ENCODE measurements at regions not wholly inside any gene's neighbourhood (a gene's known extent, or its start where the extent isn't known, plus 50 kb on each side); places are given as distances from the start of the nearest gene placed in this dataset.

DNA sequence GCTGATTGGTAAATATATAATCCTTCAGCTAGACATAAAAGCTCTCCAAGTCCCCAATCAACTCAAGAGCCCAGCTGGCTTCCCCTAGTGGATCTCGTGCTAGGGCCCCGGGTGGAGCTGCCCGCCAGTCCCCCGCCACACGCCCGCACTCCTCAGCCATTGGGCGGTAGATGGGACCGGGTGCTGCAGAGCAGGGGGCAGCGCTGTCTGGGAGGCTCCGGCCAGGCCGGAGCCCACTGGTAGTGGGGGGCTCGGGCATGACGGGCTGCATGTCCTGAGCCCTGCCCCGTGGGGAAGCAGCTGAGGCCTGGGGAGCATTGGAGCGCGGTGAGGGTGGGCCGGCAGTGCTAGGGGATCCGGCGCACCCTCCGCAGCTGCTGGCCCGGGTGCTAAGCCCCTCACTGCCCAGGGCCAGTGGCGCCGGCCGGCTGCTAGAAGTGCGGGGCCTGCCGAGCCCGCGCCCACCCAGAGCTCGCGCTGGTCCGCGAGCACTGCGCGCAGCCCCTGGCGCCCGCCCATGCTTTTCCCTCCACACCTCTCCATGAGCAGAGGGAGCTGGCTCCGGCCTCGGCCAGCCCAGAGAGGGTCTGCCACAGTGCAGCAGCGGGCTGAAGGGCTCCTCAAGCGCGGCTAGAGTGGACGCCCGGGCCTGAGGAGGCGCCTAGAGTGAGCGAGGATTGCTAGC is 1680.6 kb upstream of the RAG2 start:
- no peak for TF ChIP-seq CTCF (IDR thresholded peaks at IDR 0.05; ENCODE audit: unreplicated experiment)
- DNase-seq (ENCODE audit: low spot score, unreplicated experiment): no peak
- no peak overlapping the region for H3K27ac Mint-ChIP-seq
- no peaks in the 10 kb centered on the region for H3K27me3 Mint-ChIP-seq
- H3K4me3 Mint-ChIP-seq (ENCODE audit: low read depth): no peak overlapping the region
- H3K9me3 Mint-ChIP-seq (ENCODE audit: low read depth): no peaks in the 10 kb centered on the region
- no peaks in the 10 kb centered on the region for H3K36me3 Mint-ChIP-seq (ENCODE audit: insufficient read depth)
- H3K4me1 Mint-ChIP-seq (ENCODE audit: low read depth): peaks cover 2% of the 10 kb centered on the region

- TF ChIP-seq CTCF (IDR thresholded peaks at IDR 0.05; ENCODE audit: unreplicated experiment): no peak
- H3K36me3 Mint-ChIP-seq (ENCODE audit: insufficient read depth): no peaks in the 10 kb centered on the region
- no peak overlapping the region for H3K4me3 Mint-ChIP-seq (ENCODE audit: low read depth)
- peaks cover 8% of the 10 kb centered on the region for H3K9me3 Mint-ChIP-seq (ENCODE audit: low read depth)
- peaks cover 1% of the 10 kb centered on the region for H3K4me1 Mint-ChIP-seq (ENCODE audit: low read depth)
- H3K27ac Mint-ChIP-seq: no peak overlapping the region
- no peaks in the 10 kb centered on the region for H3K27me3 Mint-ChIP-seq
- no peak for DNase-seq (ENCODE audit: low spot score, unreplicated experiment)
Measured at GRCh38 chr11:38274031-38274430, 1676.0 kb upstream of the RAG2 start.

- no peaks in the 10 kb centered on the region for H3K36me3 Mint-ChIP-seq (ENCODE audit: insufficient read depth)
- no peak for DNase-seq (ENCODE audit: low spot score, unreplicated experiment)
- H3K27me3 Mint-ChIP-seq: no peaks in the 10 kb centered on the region
- peaks cover 1% of the 10 kb centered on the region for H3K4me1 Mint-ChIP-seq (ENCODE audit: low read depth)
- H3K27ac Mint-ChIP-seq: no peak overlapping the region
- H3K9me3 Mint-ChIP-seq (ENCODE audit: low read depth): peaks cover 15% of the 10 kb centered on the region
- no peak overlapping the region for H3K4me3 Mint-ChIP-seq (ENCODE audit: low read depth)
- TF ChIP-seq CTCF (IDR thresholded peaks at IDR 0.05; ENCODE audit: unreplicated experiment): no peak
Measured at GRCh38 chr11:38272376-38272775, 1674.3 kb upstream of the RAG2 start.

- DNase-seq (ENCODE audit: low spot score, unreplicated experiment): no peak
- H3K27me3 Mint-ChIP-seq: no peaks in the 10 kb centered on the region
- H3K4me3 Mint-ChIP-seq (ENCODE audit: low read depth): no peak overlapping the region
- peaks cover 15% of the 10 kb centered on the region for H3K9me3 Mint-ChIP-seq (ENCODE audit: low read depth)
- no peak for TF ChIP-seq CTCF (IDR thresholded peaks at IDR 0.05; ENCODE audit: unreplicated experiment)
- H3K27ac Mint-ChIP-seq: no peak overlapping the region
- H3K4me1 Mint-ChIP-seq (ENCODE audit: low read depth): peaks cover 1% of the 10 kb centered on the region
- no peaks in the 10 kb centered on the region for H3K36me3 Mint-ChIP-seq (ENCODE audit: insufficient read depth)
Measured at GRCh38 chr11:38266691-38267090, 1668.7 kb upstream of the RAG2 start.

- H3K4me1 Mint-ChIP-seq (ENCODE audit: low read depth): peaks cover 5% of the 10 kb centered on the region
- no peaks in the 10 kb centered on the region for H3K9me3 Mint-ChIP-seq (ENCODE audit: low read depth)
- no peak overlapping the region for H3K27ac Mint-ChIP-seq
- DNase-seq (ENCODE audit: low spot score, unreplicated experiment): no peak
- no peak overlapping the region for H3K4me3 Mint-ChIP-seq (ENCODE audit: low read depth)
- TF ChIP-seq CTCF (IDR thresholded peaks at IDR 0.05; ENCODE audit: unreplicated experiment): no peak
- no peaks in the 10 kb centered on the region for H3K27me3 Mint-ChIP-seq
- no peaks in the 10 kb centered on the region for H3K36me3 Mint-ChIP-seq (ENCODE audit: insufficient read depth)
Measured at GRCh38 chr11:38256436-38256835, 1658.4 kb upstream of the RAG2 start.
